Large intestine (tissue), 3 donors: ENCODE measurements at regions not wholly inside any gene's neighbourhood (a gene's known extent, or its start where the extent isn't known, plus 50 kb on each side); places are given as distances from the start of the nearest gene placed in this dataset.

Experiments
- DNase-seq, 2 donors: peaks; one replicate each; pipeline versions ENCODE4 v3.0.0 to v3.0.0-alpha.2; 2013
- H3K27ac ChIP-seq: one replicate; pipeline ENCODE4 v1.5.1; 2013; ENCODE audit warnings: low read length
- H3K27me3 ChIP-seq: 2 replicates; pipeline ENCODE4 v1.6.1; 2013; ENCODE audit warnings: low read length; ENCODE audit not compliant: control insufficient read depth, insufficient read depth
- H3K36me3 ChIP-seq: 2 replicates; pipeline ENCODE4 v1.6.1; 2013; ENCODE audit warnings: low read length; ENCODE audit not compliant: control insufficient read depth, insufficient read depth
- H3K4me1 ChIP-seq: one replicate; pipeline ENCODE4 v1.6.1; 2013; ENCODE audit warnings: low read length; ENCODE audit not compliant: control insufficient read depth, insufficient read depth
- H3K4me3 ChIP-seq: one replicate; pipeline ENCODE4 v1.5.1; 2013; ENCODE audit warnings: low read length
- H3K9me3 ChIP-seq: one replicate; pipeline ENCODE4 v1.6.1; 2013; ENCODE audit warnings: mild to moderate bottlenecking, low read depth, low read length, moderate library complexity; ENCODE audit not compliant: control insufficient read depth
- WGBS: methylation state at CpG from one replicate; pipeline ENCODE4 v1.1.5; 2013; ENCODE audit warnings: low lambda C conversion rate; ENCODE audit not compliant: insufficient coverage; 5-methylcytosine and 5-hydroxymethylcytosine counted together

DNA sequence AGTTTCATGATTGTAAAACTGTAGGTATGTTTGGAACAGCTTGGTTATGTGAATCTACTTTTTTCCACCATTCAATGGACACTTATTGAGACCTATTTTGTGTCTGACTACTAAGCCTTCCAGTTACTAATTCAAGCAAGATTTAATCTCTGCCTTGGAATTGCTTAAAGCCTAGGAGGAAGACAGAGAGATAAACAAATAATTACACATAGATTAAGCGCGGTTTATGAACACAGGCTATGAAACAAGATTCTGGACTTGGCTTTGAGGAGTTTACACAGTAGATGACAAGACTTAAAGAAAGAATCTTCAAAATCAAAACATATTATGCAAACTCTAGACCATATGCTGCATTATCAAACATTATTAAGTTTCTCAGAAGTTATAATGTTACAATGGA is 340.4 kb downstream of the RASEF start:
- no peak for DNase-seq
- no peaks in the 10 kb centered on the region for H3K9me3 ChIP-seq
- 33% methylated on average over 2 of the region's 2 CpGs for WGBS
- no peak overlapping the region for H3K27ac ChIP-seq
- no peaks in the 10 kb centered on the region for H3K27me3 ChIP-seq
- no peaks in the 10 kb centered on the region for H3K4me1 ChIP-seq
- no peaks in the 10 kb centered on the region for H3K36me3 ChIP-seq
- H3K4me3 ChIP-seq = no peak overlapping the region

DNA sequence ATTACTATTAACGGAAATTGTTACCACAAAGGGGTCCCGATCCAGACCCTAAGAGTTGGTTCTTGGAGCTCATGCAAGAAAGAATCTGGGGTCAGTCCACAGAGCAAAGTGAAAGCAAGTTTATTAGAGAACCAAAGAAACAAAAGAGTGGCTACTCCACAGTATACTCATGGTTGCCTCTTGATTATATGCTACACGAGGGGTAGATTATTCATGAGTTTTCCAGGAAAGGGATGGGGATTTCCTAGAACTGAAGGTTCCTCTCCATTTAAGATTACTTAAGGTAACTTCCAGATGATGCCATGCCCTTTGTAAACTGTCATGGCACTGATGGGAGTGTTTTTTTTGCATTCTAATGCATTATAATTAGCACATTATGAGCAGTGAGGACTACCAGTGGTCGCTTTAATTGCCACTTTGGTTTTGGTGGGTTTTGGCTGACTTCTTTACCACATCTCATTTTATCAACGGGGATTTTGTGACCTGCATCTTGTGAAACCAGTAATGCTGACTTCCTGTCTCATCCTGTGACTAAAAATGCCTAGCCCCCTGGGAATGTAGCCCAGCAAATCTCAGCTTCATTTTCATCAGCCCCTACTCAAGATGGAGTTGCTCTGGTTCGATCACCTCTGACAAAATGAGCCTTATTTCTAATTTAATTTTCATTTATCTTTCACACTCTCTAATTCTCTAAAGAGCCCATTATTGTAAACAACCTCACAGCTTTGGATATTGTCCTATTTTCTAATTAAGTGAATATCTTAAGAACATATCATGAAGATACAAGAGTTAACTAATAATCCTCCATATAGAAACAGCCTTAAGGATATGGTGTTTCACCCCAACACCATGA is 336.3 kb downstream of the RASEF start:
- Histone ChIP-seq H3K27me3 (no peaks in the 10 kb centered on the region), H3K36me3 (no peaks in the 10 kb centered on the region), H3K27ac (no peak overlapping the region), H3K4me3 (no peak overlapping the region), H3K4me1 (no peaks in the 10 kb centered on the region), H3K9me3 (no peaks in the 10 kb centered on the region)
- WGBS = 83% methylated on average over 3 of the region's 6 CpGs
- no peak for DNase-seq

DNA sequence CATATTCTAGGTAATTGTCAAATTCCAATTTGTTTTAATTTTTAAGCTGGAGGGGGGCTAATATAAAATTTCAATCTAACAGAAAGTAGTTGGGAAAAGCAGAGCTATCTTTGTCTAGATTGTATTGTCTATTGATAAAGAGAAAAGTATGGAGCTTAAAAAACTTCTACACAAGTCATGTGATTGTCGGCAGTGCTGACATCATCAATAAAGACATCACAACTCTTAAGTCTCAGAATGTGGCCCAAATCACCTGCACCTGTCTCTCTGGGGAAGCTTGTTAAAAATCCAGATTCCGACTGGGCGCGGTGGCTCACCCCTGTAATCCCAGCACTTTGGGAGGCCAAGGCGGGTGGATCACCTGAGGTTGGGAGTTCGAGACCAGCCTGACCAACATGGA is 333.8 kb downstream of the RASEF start:
- Histone ChIP-seq H3K27me3 (no peaks in the 10 kb centered on the region), H3K27ac (no peak overlapping the region), H3K36me3 (no peaks in the 10 kb centered on the region), H3K4me3 (no peak overlapping the region), H3K9me3 (no peaks in the 10 kb centered on the region), H3K4me1 (no peaks in the 10 kb centered on the region)
- WGBS = no CpG with 5 or more reads among the region's 6 CpGs
- no peak for DNase-seq

DNA sequence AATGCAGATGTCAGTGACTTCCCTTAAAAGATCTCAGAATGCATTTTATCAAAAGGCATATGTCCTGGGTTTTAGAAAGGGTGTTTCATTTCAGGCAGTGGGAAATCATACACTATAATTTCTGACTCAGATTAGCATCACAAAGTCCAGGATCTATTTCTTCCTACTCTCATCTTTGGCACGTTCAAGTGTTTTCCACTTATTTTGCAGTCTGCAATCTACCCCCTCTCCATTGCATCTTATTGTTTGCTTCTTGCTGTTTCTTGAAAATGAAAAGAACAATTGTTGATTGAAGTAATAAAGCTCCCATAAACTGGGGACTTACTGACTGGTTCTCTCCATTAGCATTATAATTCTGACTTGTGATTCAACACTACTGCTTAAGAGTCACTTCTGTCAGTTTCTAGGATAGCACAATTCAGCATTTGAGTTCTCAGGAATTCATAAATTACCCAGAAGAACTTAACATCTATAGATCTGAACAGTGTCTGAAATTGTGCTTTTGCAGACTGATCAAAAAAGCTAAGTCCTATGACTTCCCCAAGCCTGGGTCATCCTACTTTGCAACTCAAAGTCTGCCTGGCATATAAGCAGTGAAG is 332.9 kb downstream of the RASEF start:
- H3K27ac ChIP-seq = no peak overlapping the region
- no peak overlapping the region for H3K4me3 ChIP-seq
- DNase-seq = no peak
- WGBS = no CpG with 5 or more reads among the region's 1 CpG
- H3K4me1 ChIP-seq = no peaks in the 10 kb centered on the region
- no peaks in the 10 kb centered on the region for H3K9me3 ChIP-seq
- no peaks in the 10 kb centered on the region for H3K36me3 ChIP-seq
- H3K27me3 ChIP-seq = no peaks in the 10 kb centered on the region

DNA sequence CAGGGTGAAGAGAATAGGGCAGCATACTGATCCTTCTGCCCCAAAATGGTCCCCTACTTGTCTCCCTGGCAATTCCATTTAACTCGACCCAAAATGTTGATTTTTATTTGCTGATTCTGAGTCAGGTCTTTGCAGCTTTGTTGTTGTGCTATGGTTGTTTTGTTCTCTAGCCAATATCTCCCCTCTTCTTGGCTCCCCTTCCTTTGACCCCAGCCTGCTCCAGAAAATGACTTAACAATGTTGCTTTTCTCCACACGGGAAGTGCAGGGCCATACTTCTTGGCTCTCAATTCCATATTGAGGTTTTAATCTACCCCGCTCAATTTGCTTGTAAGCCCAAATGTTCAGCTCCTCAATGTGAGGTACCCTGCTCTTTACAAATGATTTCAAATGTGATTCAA is 330.0 kb downstream of the RASEF start:
- H3K4me1 ChIP-seq = no peaks in the 10 kb centered on the region
- WGBS = 100% methylated on average over 1 of the region's 3 CpGs
- H3K4me3 ChIP-seq = no peak overlapping the region
- H3K27me3 ChIP-seq = no peaks in the 10 kb centered on the region
- DNase-seq = no peak
- no peak overlapping the region for H3K27ac ChIP-seq
- no peaks in the 10 kb centered on the region for H3K9me3 ChIP-seq
- H3K36me3 ChIP-seq = no peaks in the 10 kb centered on the region

DNA sequence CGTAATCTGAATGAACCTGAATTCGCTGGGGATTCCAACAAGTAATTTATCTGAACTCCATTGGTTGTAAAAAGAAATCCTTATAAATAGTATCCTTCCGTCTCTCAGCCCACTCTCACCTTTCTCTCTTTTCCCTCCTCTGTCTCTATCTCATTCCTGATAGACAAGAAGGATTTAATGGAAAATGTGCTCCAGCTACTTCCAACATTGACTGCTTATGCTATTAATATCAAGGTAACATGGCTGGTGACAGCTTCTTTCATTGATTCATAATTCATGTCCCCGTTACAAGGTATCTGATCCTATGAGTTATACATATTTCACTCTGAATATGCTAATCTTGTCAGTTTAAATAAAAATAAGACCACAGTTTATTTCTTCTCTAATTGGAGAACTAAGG is 326.8 kb downstream of the RASEF start:
- no peak overlapping the region for H3K4me3 ChIP-seq
- no peaks in the 10 kb centered on the region for H3K4me1 ChIP-seq
- 94% methylated on average over 3 of the region's 4 CpGs for WGBS
- H3K36me3 ChIP-seq = no peaks in the 10 kb centered on the region
- no peak overlapping the region for H3K27ac ChIP-seq
- no peaks in the 10 kb centered on the region for H3K9me3 ChIP-seq
- no peaks in the 10 kb centered on the region for H3K27me3 ChIP-seq
- no peak for DNase-seq

DNA sequence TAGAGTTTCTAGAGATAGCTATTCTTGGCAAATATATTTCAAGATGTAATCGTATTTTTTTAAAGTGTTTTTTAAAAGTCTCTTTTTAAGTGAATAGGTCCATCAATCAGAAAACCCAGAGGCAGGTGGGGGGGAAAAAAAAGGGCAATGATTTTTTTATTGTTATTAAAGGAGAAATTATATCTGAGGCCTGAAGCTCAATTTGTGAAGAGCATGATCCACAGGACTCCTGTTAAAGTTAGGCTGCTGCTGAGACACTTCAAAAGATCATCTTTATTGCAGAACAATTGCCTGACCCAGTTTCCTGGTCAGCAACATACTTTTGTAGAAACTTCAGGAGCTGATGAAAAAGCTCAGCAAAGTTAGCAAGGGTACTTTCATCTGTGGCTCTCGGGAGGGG is 326.2 kb downstream of the RASEF start:
- H3K36me3 ChIP-seq = no peaks in the 10 kb centered on the region
- no peaks in the 10 kb centered on the region for H3K4me1 ChIP-seq
- WGBS = 92% methylated on average over 2 of the region's 2 CpGs
- H3K9me3 ChIP-seq = no peaks in the 10 kb centered on the region
- no peak overlapping the region for H3K4me3 ChIP-seq
- H3K27ac ChIP-seq = no peak overlapping the region
- H3K27me3 ChIP-seq = no peaks in the 10 kb centered on the region
- DNase-seq = no peak

DNA sequence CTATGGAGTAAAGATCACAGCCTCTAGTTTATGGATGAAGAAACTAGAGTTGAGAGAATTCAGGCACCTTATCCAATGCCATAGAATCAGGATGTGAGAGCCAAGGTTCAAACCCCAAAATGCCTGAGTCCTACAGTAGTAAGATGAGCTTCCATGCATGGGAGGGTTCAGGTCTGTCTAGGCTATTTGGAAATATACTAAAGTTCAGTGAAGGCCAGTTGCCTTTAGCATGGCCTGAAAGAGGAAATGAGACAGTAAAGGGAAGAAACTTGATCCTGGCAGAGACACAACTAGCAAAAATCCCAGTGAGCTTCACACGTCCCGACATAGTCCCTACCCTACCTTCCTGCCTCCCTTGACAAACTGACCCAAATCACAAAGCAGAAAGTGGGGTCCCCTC is 317.0 kb downstream of the RASEF start:
- no peak overlapping the region for H3K4me3 ChIP-seq
- no CpG with 5 or more reads among the region's 2 CpGs for WGBS
- H3K36me3 ChIP-seq = no peaks in the 10 kb centered on the region
- no peaks in the 10 kb centered on the region for H3K27me3 ChIP-seq
- no peaks in the 10 kb centered on the region for H3K4me1 ChIP-seq
- H3K9me3 ChIP-seq = no peaks in the 10 kb centered on the region
- DNase-seq = no peak
- H3K27ac ChIP-seq = no peak overlapping the region

DNA sequence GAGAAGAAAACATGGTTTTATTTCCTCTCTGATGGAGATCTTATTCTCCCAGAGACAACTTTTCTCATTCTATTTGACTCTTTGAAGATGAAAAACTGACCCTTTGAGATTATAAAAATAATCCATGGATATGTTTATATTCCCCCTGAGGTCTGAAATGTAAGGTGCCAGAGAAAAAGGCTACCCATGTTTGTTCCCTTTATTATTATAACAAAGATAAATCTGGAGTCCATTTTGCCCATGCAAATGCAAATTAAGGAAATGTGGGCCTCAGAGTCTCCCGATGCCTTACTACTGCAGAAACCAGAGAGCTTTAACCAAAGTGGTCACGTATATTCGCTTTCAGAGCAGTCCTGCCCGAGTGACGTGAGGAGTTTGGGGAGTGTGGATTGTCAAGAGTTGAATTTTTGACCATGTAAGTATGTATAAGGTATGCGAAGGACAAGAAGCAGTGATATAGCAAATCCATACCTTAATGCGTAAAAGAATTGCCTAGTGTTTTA is 312.5 kb downstream of the RASEF start:
- WGBS = 83% methylated on average over 2 of the region's 7 CpGs
- Histone ChIP-seq H3K9me3 (no peaks in the 10 kb centered on the region), H3K36me3 (no peaks in the 10 kb centered on the region), H3K27ac (no peak overlapping the region), H3K4me1 (no peaks in the 10 kb centered on the region), H3K27me3 (no peaks in the 10 kb centered on the region), H3K4me3 (no peak overlapping the region)
- no peak for DNase-seq

DNA sequence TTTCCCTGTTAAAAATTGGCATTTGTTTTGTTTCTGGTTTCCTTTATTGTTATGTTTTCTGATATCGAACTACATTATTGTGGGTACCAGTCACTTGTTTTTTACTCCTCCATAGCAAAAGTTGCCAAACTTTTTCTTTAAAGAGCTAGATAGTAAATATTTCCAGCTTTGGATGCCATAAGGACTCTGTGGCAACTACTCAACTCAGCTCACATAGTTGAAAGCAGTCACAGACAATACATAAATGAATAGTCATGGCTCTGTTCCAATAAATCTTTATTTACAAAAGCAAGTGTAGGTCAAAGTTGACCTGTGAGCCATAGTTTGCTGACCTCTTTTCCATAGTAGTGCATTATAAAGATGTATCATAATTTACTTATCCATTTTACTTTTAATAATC is 305.0 kb downstream of the RASEF start:
- no peaks in the 10 kb centered on the region for H3K36me3 ChIP-seq
- no peaks in the 10 kb centered on the region for H3K27me3 ChIP-seq
- H3K27ac ChIP-seq = no peak overlapping the region
- 88% methylated on average over 1 of the region's 1 CpG for WGBS
- DNase-seq = no peak
- no peak overlapping the region for H3K4me3 ChIP-seq
- H3K4me1 ChIP-seq = no peaks in the 10 kb centered on the region
- no peaks in the 10 kb centered on the region for H3K9me3 ChIP-seq

DNA sequence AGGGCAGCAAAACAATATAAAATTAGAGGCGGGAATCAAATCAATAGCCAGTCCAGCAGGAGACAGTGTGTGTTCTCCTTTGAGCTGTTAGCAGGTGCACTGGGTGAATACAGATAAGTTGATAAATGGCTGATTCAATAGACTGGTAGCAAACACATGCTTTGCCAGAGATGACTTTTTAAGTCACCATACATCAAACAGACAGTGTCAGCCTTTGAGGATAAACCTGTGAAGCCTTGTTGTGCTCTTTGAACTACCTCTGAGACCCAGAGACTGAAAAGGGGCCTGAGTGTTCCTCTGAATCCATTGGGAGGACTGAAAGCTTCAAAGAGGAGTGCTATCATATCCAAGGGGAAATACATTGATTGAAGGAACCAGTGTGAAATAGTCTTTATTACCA is 301.9 kb downstream of the RASEF start:
- no peaks in the 10 kb centered on the region for H3K27me3 ChIP-seq
- no peak overlapping the region for H3K4me3 ChIP-seq
- WGBS = 83% methylated on average over 1 of the region's 1 CpG
- no peak for DNase-seq
- H3K27ac ChIP-seq = no peak overlapping the region
- no peaks in the 10 kb centered on the region for H3K36me3 ChIP-seq
- no peaks in the 10 kb centered on the region for H3K4me1 ChIP-seq
- H3K9me3 ChIP-seq = no peaks in the 10 kb centered on the region
